Immature natural killer cell (primary cell): ENCODE measurements at regions not wholly inside any gene's neighbourhood (a gene's known extent, or its start where the extent isn't known, plus 50 kb on each side); places are given as distances from the start of the nearest gene placed in this dataset.

Source experiments
- DNase-seq, 3 donors: peaks; one replicate each; pipeline ENCODE4 v3.0.0; 2022; ENCODE audit warnings: mixed read lengths in 1 of 3
- H3K27ac Mint-ChIP-seq, 6 donors: one replicate each; pipeline ENCODE4 v1.8.0; 2020; ENCODE audit warnings: mixed read lengths in 6 of 6, mild to moderate bottlenecking in 5 of 6, inconsistent platforms in 4 of 6, moderate library complexity in 3 of 6
- H3K27me3 Mint-ChIP-seq, 3 donors: one replicate each; pipeline ENCODE4 v1.8.0; 2020 to 2021; ENCODE audit warnings: low read depth in 3 of 3, mild to moderate bottlenecking in 3 of 3, mixed read lengths in 3 of 3, moderate library complexity in 3 of 3, inconsistent platforms in 1 of 3
- H3K36me3 Mint-ChIP-seq, 3 donors: one replicate each; pipeline ENCODE4 v1.8.0; 2020; ENCODE audit warnings: mixed read lengths in 3 of 3, inconsistent platforms in 2 of 3, mild to moderate bottlenecking in 2 of 3
- H3K4me1 Mint-ChIP-seq, 2 donors: one replicate each; pipeline ENCODE4 v1.8.0; 2020; ENCODE audit warnings: inconsistent platforms in 2 of 2, mild to moderate bottlenecking in 2 of 2, mixed read lengths in 2 of 2, moderate library complexity in 1 of 2
- H3K4me3 Mint-ChIP-seq, 5 donors: one replicate each; pipeline ENCODE4 v1.8.0; 2020; ENCODE audit warnings: mild to moderate bottlenecking in 5 of 5, mixed read lengths in 5 of 5, inconsistent platforms in 3 of 5, moderate library complexity in 3 of 5
- H3K9me3 Mint-ChIP-seq, 6 donors: one replicate each; pipeline ENCODE4 v1.8.0; 2020; ENCODE audit warnings: mild to moderate bottlenecking in 6 of 6, mixed read lengths in 6 of 6, inconsistent platforms in 4 of 6, moderate library complexity in 3 of 6

- no peaks in the 10 kb centered on the region for H3K27me3 Mint-ChIP-seq
- H3K4me1 Mint-ChIP-seq = no peaks in the 10 kb centered on the region
- H3K9me3 Mint-ChIP-seq = peaks cover 0 to 4% (median 0%) of the 10 kb centered on the region in 6 donors
- H3K36me3 Mint-ChIP-seq = no peaks in the 10 kb centered on the region
- DNase-seq = no peak
- no peak overlapping the region for H3K4me3 Mint-ChIP-seq
- H3K27ac Mint-ChIP-seq = no peak overlapping the region
Measured at GRCh38 chr10:47101807-47102206, 190.6 kb downstream of the PTPN20 start.

- H3K4me1 Mint-ChIP-seq = no peaks in the 10 kb centered on the region
- no peak for DNase-seq
- H3K36me3 Mint-ChIP-seq = no peaks in the 10 kb centered on the region
- peaks cover 0 to 2% (median 0%) of the 10 kb centered on the region in 6 donors for H3K9me3 Mint-ChIP-seq
- peaks cover 0 to 2% (median 0%) of the 10 kb centered on the region in 3 donors for H3K27me3 Mint-ChIP-seq
- H3K27ac Mint-ChIP-seq = no peak overlapping the region
- H3K4me3 Mint-ChIP-seq = no peak overlapping the region
Measured at GRCh38 chr10:47104151-47104605, 192.9 kb downstream of the PTPN20 start.

GRCh38 chr10:47104786-47105385 is 193.7 kb downstream of the PTPN20 start:
- H3K9me3 Mint-ChIP-seq = peaks cover 0 to 2% (median 0%) of the 10 kb centered on the region in 6 donors
- H3K27me3 Mint-ChIP-seq = peaks cover 0 to 2% (median 0%) of the 10 kb centered on the region in 3 donors
- no peak overlapping the region for H3K4me3 Mint-ChIP-seq

GRCh38 chr10:47107007-47107747 is 192.8 kb upstream of the GDF10 start:
- DNase-seq = no peak
- H3K27ac Mint-ChIP-seq = no peak overlapping the region
- H3K36me3 Mint-ChIP-seq = no peaks in the 10 kb centered on the region
- no peak overlapping the region for H3K4me3 Mint-ChIP-seq
- peaks cover 0 to 5% of the 10 kb centered on the region in 2 donors for H3K4me1 Mint-ChIP-seq
- H3K9me3 Mint-ChIP-seq = peaks cover 0 to 2% (median 0%) of the 10 kb centered on the region in 6 donors
- H3K27me3 Mint-ChIP-seq = peaks cover 0 to 5% (median 0%) of the 10 kb centered on the region in 3 donors

More at GRCh38 chr10:47104786-47105385, 193.7 kb downstream of the PTPN20 start:
- DNase-seq = no peak
- no peaks in the 10 kb centered on the region for H3K36me3 Mint-ChIP-seq
- no peaks in the 10 kb centered on the region for H3K4me1 Mint-ChIP-seq
- H3K27ac Mint-ChIP-seq = no peak overlapping the region

- Mint-ChIP-seq H3K27ac (no peak overlapping the region), H3K9me3 (peaks cover 0 to 5% (median 0%) of the 10 kb centered on the region in 6 donors)
Measured at GRCh38 chr10:47109906-47110305, 190.1 kb upstream of the GDF10 start.

GRCh38 chr10:47111329-47111862 is 188.6 kb upstream of the GDF10 start:
- no peak for DNase-seq
- no peaks in the 10 kb centered on the region for H3K36me3 Mint-ChIP-seq
- H3K9me3 Mint-ChIP-seq = peaks cover 0 to 5% (median 0%) of the 10 kb centered on the region in 6 donors
- H3K27ac Mint-ChIP-seq = no peak overlapping the region
- H3K4me3 Mint-ChIP-seq = no peak overlapping the region
- peaks cover 0 to 5% of the 10 kb centered on the region in 2 donors for H3K4me1 Mint-ChIP-seq
- peaks cover 0 to 5% (median 0%) of the 10 kb centered on the region in 3 donors for H3K27me3 Mint-ChIP-seq

More at GRCh38 chr10:47109906-47110305, 190.1 kb upstream of the GDF10 start:
- peaks cover 0 to 5% of the 10 kb centered on the region in 2 donors for H3K4me1 Mint-ChIP-seq
- no peaks in the 10 kb centered on the region for H3K36me3 Mint-ChIP-seq
- no peak for DNase-seq
- no peak overlapping the region for H3K4me3 Mint-ChIP-seq
- H3K27me3 Mint-ChIP-seq = peaks cover 0 to 5% (median 0%) of the 10 kb centered on the region in 3 donors

GRCh38 chr10:47112612-47113011 is 187.4 kb upstream of the GDF10 start:
- no peak overlapping the region for H3K4me3 Mint-ChIP-seq
- peaks cover 0 to 5% (median 0%) of the 10 kb centered on the region in 6 donors for H3K9me3 Mint-ChIP-seq
- peaks cover 0 to 5% of the 10 kb centered on the region in 2 donors for H3K4me1 Mint-ChIP-seq
- peaks cover 0 to 5% (median 0%) of the 10 kb centered on the region in 3 donors for H3K27me3 Mint-ChIP-seq
- no peaks in the 10 kb centered on the region for H3K36me3 Mint-ChIP-seq
- no peak for DNase-seq
- H3K27ac Mint-ChIP-seq = no peak overlapping the region

GRCh38 chr10:47113907-47114500 is 186.0 kb upstream of the GDF10 start:
- H3K9me3 Mint-ChIP-seq = peaks cover 0 to 8% (median 0%) of the 10 kb centered on the region in 6 donors
- DNase-seq = no peak
- H3K27me3 Mint-ChIP-seq = peaks cover 0 to 3% (median 0%) of the 10 kb centered on the region in 3 donors
- no peak overlapping the region for H3K4me3 Mint-ChIP-seq
- no peak overlapping the region for H3K27ac Mint-ChIP-seq
- no peaks in the 10 kb centered on the region for H3K36me3 Mint-ChIP-seq
- H3K4me1 Mint-ChIP-seq = peaks cover 0 to 5% of the 10 kb centered on the region in 2 donors

- no peak overlapping the region for H3K27ac Mint-ChIP-seq
- peaks cover 0 to 8% (median 0%) of the 10 kb centered on the region in 6 donors for H3K9me3 Mint-ChIP-seq
- no peak for DNase-seq
- H3K4me1 Mint-ChIP-seq = peaks cover 0 to 5% of the 10 kb centered on the region in 2 donors
- H3K4me3 Mint-ChIP-seq = no peak overlapping the region
- peaks cover 0 to 3% (median 0%) of the 10 kb centered on the region in 3 donors for H3K27me3 Mint-ChIP-seq
- H3K36me3 Mint-ChIP-seq = no peaks in the 10 kb centered on the region
Measured at GRCh38 chr10:47114680-47115186, 185.3 kb upstream of the GDF10 start.

GRCh38 chr10:47115322-47115721 is 184.7 kb upstream of the GDF10 start:
- H3K36me3 Mint-ChIP-seq = no peaks in the 10 kb centered on the region
- H3K4me3 Mint-ChIP-seq = no peak overlapping the region

GRCh38 chr10:47116445-47116844 is 183.6 kb upstream of the GDF10 start:
- H3K4me3 Mint-ChIP-seq = no peak overlapping the region
- H3K27me3 Mint-ChIP-seq = no peaks in the 10 kb centered on the region
- H3K4me1 Mint-ChIP-seq = no peaks in the 10 kb centered on the region
- H3K27ac Mint-ChIP-seq = no peak overlapping the region
- peaks cover 0 to 8% (median 0%) of the 10 kb centered on the region in 6 donors for H3K9me3 Mint-ChIP-seq
- H3K36me3 Mint-ChIP-seq = no peaks in the 10 kb centered on the region
- DNase-seq = no peak

More at GRCh38 chr10:47115322-47115721, 184.7 kb upstream of the GDF10 start:
- peaks cover 0 to 8% (median 0%) of the 10 kb centered on the region in 6 donors for H3K9me3 Mint-ChIP-seq
- DNase-seq = no peak
- H3K4me1 Mint-ChIP-seq = peaks cover 0 to 5% of the 10 kb centered on the region in 2 donors
- no peak overlapping the region for H3K27ac Mint-ChIP-seq
- peaks cover 0 to 3% (median 0%) of the 10 kb centered on the region in 3 donors for H3K27me3 Mint-ChIP-seq

GRCh38 chr10:47118326-47118725 is 181.7 kb upstream of the GDF10 start:
- H3K4me3 Mint-ChIP-seq = no peak overlapping the region
- H3K9me3 Mint-ChIP-seq = peaks cover 0 to 3% (median 0%) of the 10 kb centered on the region in 6 donors
- no peaks in the 10 kb centered on the region for H3K4me1 Mint-ChIP-seq
- no peaks in the 10 kb centered on the region for H3K27me3 Mint-ChIP-seq
- H3K27ac Mint-ChIP-seq = no peak overlapping the region
- no peaks in the 10 kb centered on the region for H3K36me3 Mint-ChIP-seq
- no peak for DNase-seq

GRCh38 chr10:47121336-47121735 is 178.7 kb upstream of the GDF10 start:
- Mint-ChIP-seq H3K9me3 (peaks cover 0 to 6% (median 0%) of the 10 kb centered on the region in 6 donors), H3K27me3 (no peaks in the 10 kb centered on the region), H3K4me1 (no peaks in the 10 kb centered on the region), H3K27ac (no peak overlapping the region), H3K4me3 (no peak overlapping the region), H3K36me3 (no peaks in the 10 kb centered on the region)
- no peak for DNase-seq
